ENCODE measurements at regions not wholly inside any gene's neighbourhood (a gene's known extent, or its start where the extent isn't known, plus 50 kb on each side); places are given as distances from the start of the nearest gene placed in this dataset.

- DNase-seq (ENCODE audit: low spot score) = no peak
Measured at GRCh38 chr20:10806539-10806938, 132.7 kb upstream of the JAG1 start.

GRCh38 chr20:10807013-10807412 is 133.2 kb upstream of the JAG1 start:
- no peak for DNase-seq (ENCODE audit: low spot score)

DNA sequence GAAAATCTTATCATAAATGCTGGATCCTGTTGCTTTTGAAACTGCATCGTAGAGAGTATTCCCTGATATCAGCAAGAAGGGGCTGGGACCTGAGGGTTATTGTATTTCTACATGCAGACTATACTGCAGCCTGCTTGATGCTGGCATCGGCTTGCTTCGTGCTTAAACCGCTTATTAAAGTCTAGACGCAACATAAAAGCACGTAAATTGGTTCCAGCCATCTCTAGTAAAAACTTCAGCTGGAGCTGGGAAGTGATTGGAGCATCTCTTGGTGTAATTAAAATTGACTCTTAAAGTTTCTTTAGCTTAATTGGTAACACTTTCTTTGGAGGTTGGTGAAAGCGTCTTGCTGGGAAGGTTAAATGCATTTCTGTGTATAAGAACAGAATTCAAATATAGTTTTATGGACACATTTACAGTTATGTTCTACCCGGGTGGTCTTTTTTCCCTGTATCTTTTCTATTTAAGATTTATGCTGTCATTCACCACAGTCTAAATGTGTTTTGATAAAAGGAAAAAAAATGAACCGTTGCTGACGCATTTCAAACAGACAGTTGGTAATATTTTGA is 139.0 kb upstream of the JAG1 start:
- DNase-seq (ENCODE audit: low spot score) = no peak

DNA sequence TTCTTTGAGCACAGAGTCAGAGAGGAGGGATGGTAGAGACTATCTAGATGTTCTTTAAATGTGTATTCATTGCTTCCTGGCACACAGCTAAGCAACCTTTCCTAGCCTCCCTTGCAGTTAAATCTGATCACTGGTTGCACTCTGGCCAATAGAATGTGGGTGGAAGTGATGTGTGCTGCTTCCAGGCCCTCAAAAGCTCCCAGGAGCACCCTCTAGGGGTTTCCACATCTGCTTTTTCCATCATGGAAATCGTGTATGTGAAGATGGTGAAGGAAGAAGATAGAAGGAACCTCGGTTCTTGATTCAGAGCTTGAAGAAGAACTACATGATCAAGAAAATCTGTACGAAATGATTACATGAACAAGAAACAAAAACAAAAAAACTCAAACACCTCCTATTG is 149.8 kb upstream of the JAG1 start:
- DNase-seq (ENCODE audit: low spot score) = no peak

GRCh38 chr20:10824750-10825500 is 151.1 kb upstream of the JAG1 start:
- DNase-seq (ENCODE audit: low spot score) = no peak

DNA sequence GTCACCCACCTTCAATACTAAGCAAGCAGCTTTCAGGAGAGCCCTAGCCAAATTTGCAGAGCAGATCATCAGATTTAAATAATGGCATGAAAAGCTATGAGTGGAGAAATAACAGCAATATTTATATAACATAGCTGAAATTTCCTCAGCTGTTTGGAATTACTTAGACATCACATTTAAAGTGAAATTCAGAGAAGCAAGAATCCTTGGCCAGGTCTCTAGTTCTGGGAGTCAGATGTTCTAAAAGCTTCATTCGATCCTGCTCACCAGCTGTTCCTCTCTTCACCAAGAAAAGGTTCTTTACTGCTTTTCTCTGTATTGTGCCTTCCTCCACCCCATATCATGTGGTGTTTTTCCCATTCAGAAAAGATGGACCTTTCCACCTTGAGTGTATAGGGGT is 152.3 kb upstream of the JAG1 start:
- no peak for DNase-seq (ENCODE audit: low spot score)

DNA sequence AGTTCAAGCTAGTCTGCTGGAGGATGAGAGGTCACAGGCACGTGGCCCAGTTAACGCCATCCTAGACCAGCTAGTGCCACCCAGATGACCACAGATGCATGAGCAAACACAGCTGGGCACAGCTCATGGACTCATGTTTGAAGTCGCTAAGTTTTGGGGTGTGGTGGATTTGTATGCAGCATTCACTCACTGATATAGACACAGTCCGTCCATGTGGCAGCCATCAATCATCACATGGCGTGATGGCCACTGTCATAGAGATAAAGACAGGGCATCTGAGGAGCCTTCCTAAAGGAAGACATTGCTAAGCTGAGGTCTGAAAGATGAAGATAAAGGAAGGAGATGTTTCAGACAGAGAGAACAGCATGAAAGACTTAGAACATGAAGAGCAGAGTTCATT is 154.4 kb upstream of the JAG1 start:
- DNase-seq (ENCODE audit: low spot score) = no peak

- DNase-seq (ENCODE audit: low spot score) = no peak
Measured at GRCh38 chr20:10832141-10832540, 158.3 kb upstream of the JAG1 start.

DNA sequence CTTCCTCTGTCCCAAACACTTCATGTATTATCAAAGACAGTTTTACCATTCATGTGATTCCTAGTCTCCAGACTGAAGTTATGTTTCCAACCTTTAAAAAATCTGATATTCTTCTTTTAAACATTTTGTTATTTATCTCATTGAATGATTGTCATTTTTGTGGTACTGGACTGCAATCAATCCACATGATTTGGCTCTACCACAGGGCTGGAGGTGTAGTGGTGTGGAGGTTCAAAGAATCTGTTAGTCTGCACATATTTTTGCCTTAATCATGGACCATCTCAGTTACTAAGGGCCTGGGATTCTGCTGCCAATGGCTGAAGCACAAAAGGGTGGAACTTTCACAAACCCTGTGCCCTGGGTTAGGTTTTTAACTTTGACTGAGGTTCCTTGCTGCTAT is 164.1 kb upstream of the JAG1 start:
- DNase-seq (ENCODE audit: low spot score) = no peak

- DNase-seq (ENCODE audit: low spot score) = no peak
Measured at GRCh38 chr20:10842116-10842515, 168.3 kb upstream of the JAG1 start.

DNA sequence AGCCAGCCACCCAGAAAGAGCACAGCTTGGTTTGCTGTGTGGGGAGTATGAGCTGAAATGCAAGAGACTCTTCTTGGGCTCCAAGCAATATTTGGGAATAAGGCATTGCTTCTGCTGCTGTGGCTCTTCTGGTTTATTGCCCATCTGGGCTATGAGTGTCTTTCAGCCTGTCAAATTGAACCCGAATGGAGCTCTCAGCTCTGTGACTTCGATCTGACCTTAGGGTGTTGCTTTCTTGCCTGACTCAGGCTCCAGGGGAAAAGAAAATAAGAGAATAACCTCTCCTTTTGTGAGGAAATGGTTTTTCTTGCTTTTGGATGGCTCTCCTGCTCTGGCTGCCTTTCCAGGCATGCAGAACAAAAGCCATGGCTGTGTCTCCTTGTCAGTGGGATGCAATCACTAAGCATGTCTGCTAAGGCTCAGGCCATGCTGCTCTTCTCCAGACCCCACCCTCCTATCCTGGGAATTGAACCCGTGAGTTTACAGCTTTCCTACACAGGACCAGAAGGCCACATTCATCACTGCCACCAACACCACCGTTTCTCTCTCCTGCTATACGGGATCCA is 169.4 kb upstream of the JAG1 start:
- no peak for DNase-seq (ENCODE audit: low spot score)

DNA sequence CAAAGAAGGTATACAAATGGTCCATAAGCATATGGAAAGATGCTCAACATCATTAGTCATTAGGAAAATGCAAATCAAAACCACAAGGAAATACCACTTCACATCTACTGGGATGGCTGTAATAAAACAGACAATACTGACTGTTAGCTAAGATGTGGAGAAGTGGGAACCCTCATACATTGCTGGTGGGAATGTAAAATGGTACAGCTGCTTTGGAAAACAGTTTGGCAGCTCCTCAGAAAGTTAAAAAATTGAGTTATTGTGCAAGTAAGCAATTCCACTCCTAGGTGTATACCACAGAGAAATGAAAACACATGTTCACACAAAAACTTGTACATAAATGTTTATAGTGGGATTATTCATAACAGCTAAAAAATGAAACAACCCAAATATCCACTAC is 173.0 kb upstream of the JAG1 start:
- DNase-seq (ENCODE audit: low spot score) = no peak

DNA sequence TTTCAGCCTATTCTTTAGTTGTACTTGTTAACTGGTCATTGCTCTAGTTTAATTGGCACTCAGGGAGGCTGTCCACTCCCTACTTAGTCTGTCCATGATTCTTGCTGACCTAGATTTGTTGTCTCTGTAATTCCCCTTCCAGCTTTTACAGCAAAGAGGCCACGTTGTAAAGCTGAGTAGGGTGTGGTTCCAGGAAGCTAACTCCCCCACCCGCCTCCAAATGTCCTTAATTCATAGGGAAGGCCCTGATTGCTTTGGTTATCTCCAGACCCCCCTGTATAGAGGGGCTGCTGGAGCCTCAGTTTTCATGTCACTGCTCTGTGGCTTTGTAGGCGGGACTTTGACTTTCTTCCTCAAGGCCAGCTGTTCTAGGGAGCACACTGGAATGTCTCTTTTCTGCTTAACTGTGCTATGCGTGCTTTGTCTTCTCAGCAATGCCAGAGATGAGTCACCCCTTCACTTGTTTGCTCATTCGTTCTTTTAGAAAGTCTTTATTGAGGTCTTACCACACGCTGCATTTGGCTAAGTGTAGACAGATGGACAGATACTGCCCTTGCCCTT is 175.1 kb upstream of the JAG1 start:
- DNase-seq (ENCODE audit: low spot score) = peak; percentile 78

GRCh38 chr20:10853176-10853575 is 179.4 kb upstream of the JAG1 start:
- DNase-seq (ENCODE audit: low spot score) = no peak

- no peak for DNase-seq (ENCODE audit: low spot score)
Measured at GRCh38 chr20:10853731-10854130, 179.9 kb upstream of the JAG1 start.

GRCh38 chr20:10854976-10855375 is 181.2 kb upstream of the JAG1 start:
- no peak for DNase-seq (ENCODE audit: low spot score)

- no peak for DNase-seq (ENCODE audit: low spot score)
Measured at GRCh38 chr20:10855778-10856177, 182.0 kb upstream of the JAG1 start.

DNA sequence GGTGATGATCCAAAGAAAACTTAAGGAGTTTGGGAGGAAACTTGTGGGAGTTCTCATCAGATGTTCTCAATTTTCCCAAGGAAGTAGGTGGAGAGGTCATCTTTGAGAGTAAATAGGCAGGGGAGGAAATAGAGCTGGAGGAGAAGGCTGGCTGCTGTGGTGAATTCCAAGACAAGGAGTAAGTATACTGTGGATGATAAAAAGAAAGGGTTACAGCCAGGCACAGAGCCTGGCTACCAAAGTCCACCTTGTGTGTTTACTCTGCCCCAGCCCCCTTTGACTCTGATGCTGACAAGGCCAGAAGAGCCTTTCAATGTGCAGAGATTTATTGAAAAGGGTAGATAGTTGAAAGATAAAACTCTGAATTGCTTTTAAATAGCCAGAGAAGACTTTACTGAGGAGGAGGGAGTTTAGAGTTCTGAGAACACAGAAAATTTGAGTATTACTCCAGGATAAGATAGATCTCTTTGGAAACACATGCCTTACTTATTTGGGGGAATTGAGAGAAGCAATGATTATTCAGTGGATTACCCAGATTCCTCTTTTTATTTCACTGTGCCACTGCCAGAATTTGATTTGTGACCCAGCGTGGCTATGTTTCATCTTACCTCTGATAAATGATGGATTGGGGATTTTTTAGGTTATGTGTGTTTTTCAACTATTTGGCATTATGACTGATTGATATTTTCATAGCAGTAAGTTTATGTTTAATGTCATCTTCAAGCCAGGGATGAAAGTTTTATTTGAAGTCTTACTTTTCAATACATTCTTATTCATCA is 182.6 kb upstream of the JAG1 start:
- DNase-seq (ENCODE audit: low spot score) = no peak

DNA sequence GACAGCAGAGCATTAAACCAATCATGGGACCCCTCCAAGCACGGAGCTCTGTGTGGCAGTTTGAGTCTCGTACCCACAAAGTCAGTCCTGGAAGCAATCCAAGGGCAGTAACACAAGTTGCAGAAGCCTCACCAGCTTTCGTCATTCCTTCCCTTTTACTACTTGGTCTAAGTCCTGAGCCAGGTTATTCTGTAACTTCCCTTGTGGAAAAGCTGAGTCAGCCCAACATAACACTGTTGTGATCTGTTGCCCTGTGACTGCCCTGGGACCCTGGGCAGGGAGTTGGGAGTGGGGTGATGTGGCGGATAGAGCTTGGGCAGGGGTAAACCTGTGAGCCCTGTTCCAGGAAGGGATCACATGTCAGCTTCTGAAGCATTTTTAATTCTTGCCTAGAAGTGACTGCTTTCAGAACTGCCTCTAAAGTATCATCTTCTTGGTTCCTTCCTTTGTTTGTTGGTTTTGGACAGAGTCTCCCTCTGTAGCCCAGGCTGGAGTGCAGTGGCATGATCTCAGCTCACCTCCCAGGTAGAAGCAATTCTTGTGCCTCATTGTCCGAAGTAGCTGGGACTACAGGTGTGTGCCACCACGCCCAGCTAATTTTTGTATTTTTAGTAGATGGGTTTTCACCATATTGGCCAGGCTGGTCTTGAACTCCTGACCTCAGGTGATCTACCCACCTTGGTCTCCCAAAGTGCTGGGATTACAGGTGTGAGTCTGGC is 183.7 kb upstream of the JAG1 start:
- DNase-seq (ENCODE audit: low spot score) = peak; percentile 10

GRCh38 chr20:10861090-10861489 is 187.3 kb upstream of the JAG1 start:
- DNase-seq (ENCODE audit: low spot score) = no peak

- DNase-seq (ENCODE audit: low spot score) = no peak
Measured at GRCh38 chr20:10861619-10862018, 187.8 kb upstream of the JAG1 start.

Data from AG08395 (cell line).